22Rv1 (cell line): ENCODE measurements at regions not wholly inside any gene's neighbourhood (a gene's known extent, or its start where the extent isn't known, plus 50 kb on each side); places are given as distances from the start of the nearest gene placed in this dataset.

ENCODE experiments used
- ZFX ChIP-seq: fragments of 450-650 bp; IDR thresholded peaks from 2 replicates; pipeline ENCODE4 v1.6.1; 2017; ENCODE audit warnings: antibody characterized with exemption, borderline replicate concordance
- TF ChIP-seq, protein P1 (sequence below): fragments of 450-650 bp; IDR thresholded peaks from 2 replicates; pipeline ENCODE4 v1.5.1; 2017; ENCODE audit warnings: mild to moderate bottlenecking

DNA sequence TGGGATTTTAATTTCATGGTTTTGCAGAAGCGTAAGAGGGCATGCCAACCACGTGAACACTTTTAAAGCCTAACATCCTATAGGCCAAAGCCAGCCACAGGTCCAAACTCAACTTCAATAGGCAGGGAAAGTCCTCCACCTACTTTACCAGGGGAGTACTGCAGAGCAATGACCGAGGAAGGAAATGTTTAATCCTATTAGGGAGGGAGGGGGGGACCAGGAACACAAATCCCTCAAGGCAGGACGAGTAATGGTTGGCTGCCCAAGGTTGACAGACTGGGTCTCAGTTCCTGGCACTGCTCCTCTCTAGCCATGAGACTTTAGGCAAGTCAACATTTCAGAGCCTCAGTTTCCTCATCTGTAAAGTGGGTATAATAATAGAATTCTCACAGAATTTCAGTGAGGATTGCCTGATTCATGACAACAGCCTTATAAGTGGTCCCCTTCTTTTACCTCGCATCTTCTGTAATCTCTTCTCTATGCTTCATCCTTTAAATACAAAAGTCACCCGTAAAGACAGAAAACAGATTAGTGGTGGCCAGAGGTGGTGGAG lies 315.8 kb downstream of the HAPSTR1 start:
- TF ChIP-seq, protein P1, sequence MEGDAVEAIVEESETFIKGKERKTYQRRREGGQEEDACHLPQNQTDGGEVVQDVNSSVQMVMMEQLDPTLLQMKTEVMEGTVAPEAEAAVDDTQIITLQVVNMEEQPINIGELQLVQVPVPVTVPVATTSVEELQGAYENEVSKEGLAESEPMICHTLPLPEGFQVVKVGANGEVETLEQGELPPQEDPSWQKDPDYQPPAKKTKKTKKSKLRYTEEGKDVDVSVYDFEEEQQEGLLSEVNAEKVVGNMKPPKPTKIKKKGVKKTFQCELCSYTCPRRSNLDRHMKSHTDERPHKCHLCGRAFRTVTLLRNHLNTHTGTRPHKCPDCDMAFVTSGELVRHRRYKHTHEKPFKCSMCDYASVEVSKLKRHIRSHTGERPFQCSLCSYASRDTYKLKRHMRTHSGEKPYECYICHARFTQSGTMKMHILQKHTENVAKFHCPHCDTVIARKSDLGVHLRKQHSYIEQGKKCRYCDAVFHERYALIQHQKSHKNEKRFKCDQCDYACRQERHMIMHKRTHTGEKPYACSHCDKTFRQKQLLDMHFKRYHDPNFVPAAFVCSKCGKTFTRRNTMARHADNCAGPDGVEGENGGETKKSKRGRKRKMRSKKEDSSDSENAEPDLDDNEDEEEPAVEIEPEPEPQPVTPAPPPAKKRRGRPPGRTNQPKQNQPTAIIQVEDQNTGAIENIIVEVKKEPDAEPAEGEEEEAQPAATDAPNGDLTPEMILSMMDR, result no peak
- no peak for TF ChIP-seq ZFX
